ENCODE measurements at regions not wholly inside any gene's neighbourhood (a gene's known extent, or its start where the extent isn't known, plus 50 kb on each side); places are given as distances from the start of the nearest gene placed in this dataset.

GRCh38 chr11:15810082-15810481, 546.3 kb downstream of the SOX6 start:
- no peak for TF ChIP-seq GATA2 (IDR thresholded peaks at IDR 0.05; ENCODE audit: low read depth, low read length)
- no peak for TF ChIP-seq GATA3 (IDR thresholded peaks at IDR 0.05; ENCODE audit: low read depth, low read length)

Measured in SH-SY5Y (cell line).